Activated CD8-positive, alpha-beta memory T cell treated with anti-CD3 and anti-CD28 coated beads for 4 hours (primary cell): ENCODE measurements at regions not wholly inside any gene's neighbourhood (a gene's known extent, or its start where the extent isn't known, plus 50 kb on each side); places are given as distances from the start of the nearest gene placed in this dataset.
"Not testable (repeated sequence)": the region's sequence is repeated elsewhere in the genome, so short reads cannot be mapped to it uniquely, and the experiment has no call there.

Source experiments
- DNase-seq, 2 donors: peaks; one replicate each; pipeline ENCODE4 v3.0.0-alpha.2; 2020; ENCODE audit warnings: low read depth in 2 of 2

GRCh38 chr4:78660559-78660958 is 109.0 kb downstream of the ANXA3 start:
- no peak for DNase-seq

GRCh38 chr4:78661086-78661690 is 109.6 kb downstream of the ANXA3 start:
- DNase-seq, result no peak

- DNase-seq, result no peak
Measured at GRCh38 chr4:78661921-78662521, 110.5 kb downstream of the ANXA3 start.

GRCh38 chr4:78662658-78663057 is 111.1 kb downstream of the ANXA3 start:
- no peak for DNase-seq

GRCh38 chr4:78664296-78664695 is 111.9 kb upstream of the BMP2K start:
- not testable (repeated sequence) for DNase-seq

- no peak for DNase-seq
Measured at GRCh38 chr4:78665216-78665770, 110.9 kb upstream of the BMP2K start.

GRCh38 chr4:78666830-78667258 is 109.3 kb upstream of the BMP2K start:
- DNase-seq, result no peak

- DNase-seq, result no peak
Measured at GRCh38 chr4:78667325-78667724, 108.8 kb upstream of the BMP2K start.

- DNase-seq, result no peak
Measured at GRCh38 chr4:78667764-78668163, 108.4 kb upstream of the BMP2K start.

GRCh38 chr4:78669453-78669852 is 106.7 kb upstream of the BMP2K start:
- no peak for DNase-seq

- DNase-seq, result no peak
Measured at GRCh38 chr4:78671903-78672815, 104.0 kb upstream of the BMP2K start.

GRCh38 chr4:78673337-78673736 is 102.8 kb upstream of the BMP2K start:
- no peak for DNase-seq

GRCh38 chr4:78675325-78675724 is 100.8 kb upstream of the BMP2K start:
- no peak for DNase-seq

- DNase-seq, result no peak
Measured at GRCh38 chr4:78682070-78682469, 94.1 kb upstream of the BMP2K start.

GRCh38 chr4:78683352-78683751 is 92.8 kb upstream of the BMP2K start:
- no peak for DNase-seq

GRCh38 chr4:78684325-78685079 is 91.6 kb upstream of the BMP2K start:
- no peak for DNase-seq

- no peak for DNase-seq
Measured at GRCh38 chr4:78687818-78688217, 88.3 kb upstream of the BMP2K start.

GRCh38 chr4:78688366-78688765 is 87.8 kb upstream of the BMP2K start:
- DNase-seq, result no peak

GRCh38 chr4:78689261-78689660 is 86.9 kb upstream of the BMP2K start:
- no peak for DNase-seq

- no peak for DNase-seq
Measured at GRCh38 chr4:78689700-78690323, 86.3 kb upstream of the BMP2K start.

GRCh38 chr4:78691334-78691754 is 84.8 kb upstream of the BMP2K start:
- no peak for DNase-seq
